Chondrocyte (in vitro differentiated cells): ENCODE measurements at regions not wholly inside any gene's neighbourhood (a gene's known extent, or its start where the extent isn't known, plus 50 kb on each side); places are given as distances from the start of the nearest gene placed in this dataset.

Source experiments
- DNase-seq: peaks from one replicate; pipeline ENCODE4 v3.0.0; 2021; ENCODE audit warnings: mixed read lengths, low spot score
- H3K27ac Mint-ChIP-seq: one replicate; pipeline ENCODE4 v1.8.0; 2021; ENCODE audit warnings: mild to moderate bottlenecking, moderate library complexity, mixed read lengths; ENCODE audit not compliant: unreplicated experiment
- H3K27me3 Mint-ChIP-seq: 2 replicates; pipeline ENCODE4 v1.8.0; 2021; ENCODE audit warnings: low read depth, mixed read lengths
- H3K36me3 Mint-ChIP-seq: 2 replicates; pipeline ENCODE4 v1.8.0; 2021; ENCODE audit warnings: low read depth, mixed read lengths
- H3K4me1 Mint-ChIP-seq: 2 replicates; pipeline ENCODE4 v1.8.0; 2021; ENCODE audit warnings: low read depth, mild to moderate bottlenecking, mixed read lengths
- H3K4me3 Mint-ChIP-seq: one replicate; pipeline ENCODE4 v1.8.0; 2021; ENCODE audit warnings: mild to moderate bottlenecking, moderate library complexity, mixed read lengths; ENCODE audit not compliant: unreplicated experiment
- H3K9me3 Mint-ChIP-seq: 2 replicates; pipeline ENCODE4 v1.8.0; 2021; ENCODE audit warnings: low read depth, mixed read lengths
- CTCF ChIP-seq: fragments of 200-600 bp; sonication (generic); IDR thresholded peaks from 2 replicates; pipeline ENCODE4 v1.5.0; 2021; ENCODE audit warnings: antibody characterized with exemption, mild to moderate bottlenecking, moderate library complexity

- H3K4me1 Mint-ChIP-seq = peaks cover 28% of the 10 kb centered on the region
Measured at GRCh38 chr3:124588794-124589193, 141.5 kb upstream of the UMPS start.

GRCh38 chr3:124591699-124592098 is 138.6 kb upstream of the UMPS start:
- DNase-seq = no peak
- Mint-ChIP-seq H3K36me3 (peaks cover 3% of the 10 kb centered on the region), H3K9me3 (no peaks in the 10 kb centered on the region), H3K4me1 (peaks cover 10% of the 10 kb centered on the region), H3K27me3 (no peaks in the 10 kb centered on the region), H3K27ac (no peak overlapping the region), H3K4me3 (no peak overlapping the region)
- TF ChIP-seq CTCF = no peak

More at GRCh38 chr3:124588794-124589193, 141.5 kb upstream of the UMPS start:
- no peak overlapping the region for H3K27ac Mint-ChIP-seq
- H3K27me3 Mint-ChIP-seq = peaks cover 5% of the 10 kb centered on the region
- no peak overlapping the region for H3K4me3 Mint-ChIP-seq
- no peak for TF ChIP-seq CTCF
- H3K36me3 Mint-ChIP-seq = peaks cover 3% of the 10 kb centered on the region
- DNase-seq = no peak
- H3K9me3 Mint-ChIP-seq = no peaks in the 10 kb centered on the region

- no peaks in the 10 kb centered on the region for H3K27me3 Mint-ChIP-seq
- H3K4me1 Mint-ChIP-seq = peaks cover 5% of the 10 kb centered on the region
- DNase-seq = no peak
- no peak overlapping the region for H3K27ac Mint-ChIP-seq
- TF ChIP-seq CTCF = no peak
- no peak overlapping the region for H3K4me3 Mint-ChIP-seq
- H3K9me3 Mint-ChIP-seq = no peaks in the 10 kb centered on the region
- H3K36me3 Mint-ChIP-seq = peaks cover 3% of the 10 kb centered on the region
Measured at GRCh38 chr3:124592658-124593441, 137.4 kb upstream of the UMPS start.

GRCh38 chr3:124593442-124593829 is 136.8 kb upstream of the UMPS start:
- Mint-ChIP-seq H3K4me1 (peaks cover 5% of the 10 kb centered on the region), H3K9me3 (no peaks in the 10 kb centered on the region), H3K27ac (no peak overlapping the region), H3K4me3 (no peak overlapping the region), H3K36me3 (peaks cover 3% of the 10 kb centered on the region), H3K27me3 (no peaks in the 10 kb centered on the region)
- no peak for TF ChIP-seq CTCF
- no peak for DNase-seq

GRCh38 chr3:124594581-124594980 is 135.7 kb upstream of the UMPS start:
- Mint-ChIP-seq H3K9me3 (no peaks in the 10 kb centered on the region), H3K4me1 (peaks cover 7% of the 10 kb centered on the region), H3K27me3 (no peaks in the 10 kb centered on the region), H3K27ac (no peak overlapping the region), H3K36me3 (peaks cover 1% of the 10 kb centered on the region), H3K4me3 (no peak overlapping the region)
- no peak for TF ChIP-seq CTCF
- DNase-seq = no peak
